MV-4-11 (cell line): ENCODE measurements at regions not wholly inside any gene's neighbourhood (a gene's known extent, or its start where the extent isn't known, plus 50 kb on each side); places are given as distances from the start of the nearest gene placed in this dataset.
A peak's percentile ranks its signal among the peaks of the same experiment; 100 is the strongest.
"Not testable (repeated sequence)": the region's sequence is repeated elsewhere in the genome, so short reads cannot be mapped to it uniquely, and the experiment has no call there.

Experiments
- DNase-seq: peaks from one replicate; lab custom pipeline; 2025; lab: John Stamatoyannopoulos, UW

- DNase-seq, result no peak
Measured at GRCh38 chr11:106278391-106278790, 200.9 kb downstream of the AASDHPPT start.

DNA sequence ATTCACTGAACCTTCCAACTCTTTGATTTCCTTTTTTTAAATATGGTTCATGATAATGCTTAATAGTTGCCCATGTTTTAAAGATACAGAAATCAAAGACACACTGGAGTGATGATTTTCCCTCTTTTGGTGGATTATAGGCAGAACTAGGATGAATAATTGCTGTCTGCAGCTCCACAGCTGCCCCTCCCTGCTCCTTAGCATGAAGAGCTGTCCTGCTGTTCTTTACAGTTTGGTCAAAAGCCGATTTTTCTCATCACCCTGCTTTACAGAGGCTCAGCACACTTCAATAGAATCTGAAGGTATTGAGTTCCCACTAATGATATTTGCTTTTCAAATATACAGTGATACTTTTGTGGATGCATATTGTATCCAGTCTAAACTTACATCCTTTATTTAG is 202.6 kb downstream of the AASDHPPT start:
- DNase-seq, result no peak

GRCh38 chr11:106281455-106282173 is 204.2 kb downstream of the AASDHPPT start:
- DNase-seq, result no peak

- no peak for DNase-seq
Measured at GRCh38 chr11:106286881-106287504, 209.5 kb downstream of the AASDHPPT start.

GRCh38 chr11:106288057-106288456 is 210.6 kb downstream of the AASDHPPT start:
- DNase-seq, result no peak

DNA sequence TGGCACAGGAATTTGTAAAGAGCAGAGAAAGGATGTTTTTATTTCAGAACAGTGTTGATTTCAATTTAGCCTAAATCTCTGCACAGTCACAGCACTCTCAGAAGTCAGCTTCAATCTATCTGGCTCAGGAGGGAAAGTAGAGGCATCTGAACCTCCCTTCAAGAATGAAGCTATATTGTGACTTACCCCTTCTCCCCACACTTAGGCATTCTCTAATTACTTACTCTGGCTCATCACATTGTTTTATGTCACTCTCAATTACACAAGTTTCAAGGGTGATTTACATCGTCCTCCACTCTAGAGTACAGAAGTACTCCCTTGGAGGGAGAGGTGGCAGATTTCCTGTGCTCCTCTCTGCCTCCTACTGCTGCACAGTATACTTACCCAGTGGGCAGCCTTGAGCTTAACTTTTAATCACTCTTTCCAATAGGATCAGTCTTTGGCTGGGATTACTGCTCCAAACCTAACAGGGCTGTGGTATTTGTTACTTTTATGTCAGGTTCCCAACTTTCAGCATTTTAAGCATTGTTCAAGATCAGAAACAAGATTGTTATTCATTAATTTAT is 211.4 kb downstream of the AASDHPPT start:
- no peak for DNase-seq

DNA sequence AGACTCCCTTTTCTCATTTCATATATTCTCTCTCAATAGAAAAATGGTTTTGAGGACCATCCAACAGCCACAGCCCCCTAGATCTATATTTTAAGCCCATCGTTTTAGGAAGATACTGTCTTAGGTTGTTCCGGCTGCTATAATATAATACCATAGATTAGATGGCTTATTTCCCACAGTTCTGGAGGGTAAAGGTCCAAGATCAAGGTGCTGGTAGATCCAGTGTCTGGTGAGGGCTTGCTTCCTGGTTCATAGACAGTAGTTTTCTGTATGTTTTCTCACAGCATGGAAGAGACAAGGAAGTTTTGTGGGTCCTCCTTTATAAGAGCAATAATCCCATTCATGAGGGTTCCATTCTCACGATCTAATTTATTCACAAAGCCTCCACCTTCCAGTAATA is 215.1 kb downstream of the AASDHPPT start:
- no peak for DNase-seq

DNA sequence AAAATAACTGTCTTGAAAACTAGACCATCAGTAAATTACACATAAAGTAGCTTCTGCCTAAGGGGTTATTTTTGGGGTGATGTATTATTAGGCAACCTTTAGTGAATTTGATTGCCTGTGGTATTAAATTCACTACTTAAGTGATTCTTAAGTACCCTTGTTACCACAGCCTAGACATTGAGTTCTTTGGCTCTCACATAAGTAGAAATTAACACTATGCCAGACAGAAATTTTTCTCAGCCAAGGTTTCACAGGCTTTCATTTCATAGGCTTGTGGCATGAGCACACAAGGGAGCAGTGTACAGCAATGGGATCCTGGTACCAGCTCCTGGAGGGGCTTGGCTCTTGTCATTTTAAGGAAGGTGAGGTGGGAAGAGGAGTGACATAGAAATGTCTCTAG is 218.5 kb downstream of the AASDHPPT start:
- no peak for DNase-seq

DNA sequence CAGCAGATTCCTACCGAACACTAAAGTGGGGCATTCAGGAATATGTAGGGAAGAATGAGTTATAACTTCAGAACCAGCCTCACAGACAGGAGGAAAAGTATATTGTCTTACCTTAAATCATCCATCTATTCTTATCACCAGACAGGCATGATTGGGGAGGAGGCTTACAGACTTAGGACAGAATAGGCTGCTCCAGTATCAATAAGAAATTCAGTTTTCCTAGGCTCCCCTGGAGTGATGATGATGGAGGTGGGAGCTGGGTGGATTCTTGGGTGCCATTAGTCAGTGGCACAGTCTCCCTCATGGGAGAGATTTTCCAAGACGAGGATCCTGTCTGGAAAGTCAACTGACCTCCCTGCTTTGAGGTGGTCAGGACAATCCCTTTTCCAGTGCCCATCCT is 225.0 kb downstream of the AASDHPPT start:
- DNase-seq, result no peak

DNA sequence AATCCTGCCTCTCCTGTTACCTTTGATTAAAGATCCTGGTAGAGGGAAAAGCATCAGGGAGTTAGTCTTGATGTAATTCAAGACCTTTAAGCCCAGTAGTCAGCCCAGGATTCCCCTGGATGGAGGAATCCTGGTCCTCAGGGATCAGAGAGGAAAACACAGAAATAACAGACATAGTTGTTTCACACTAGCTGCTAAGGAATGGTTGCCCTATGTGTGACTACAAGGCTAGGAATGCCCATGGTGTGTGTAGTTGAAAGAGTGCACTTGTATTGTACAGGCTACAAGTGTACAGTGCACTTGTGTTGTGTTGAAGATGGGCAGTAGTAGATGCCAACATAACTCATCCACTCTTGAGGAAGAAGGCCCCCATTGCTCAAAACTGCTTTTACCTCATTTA is 226.8 kb downstream of the AASDHPPT start:
- no peak for DNase-seq

GRCh38 chr11:106305458-106305857 is 228.0 kb downstream of the AASDHPPT start:
- no peak for DNase-seq

DNA sequence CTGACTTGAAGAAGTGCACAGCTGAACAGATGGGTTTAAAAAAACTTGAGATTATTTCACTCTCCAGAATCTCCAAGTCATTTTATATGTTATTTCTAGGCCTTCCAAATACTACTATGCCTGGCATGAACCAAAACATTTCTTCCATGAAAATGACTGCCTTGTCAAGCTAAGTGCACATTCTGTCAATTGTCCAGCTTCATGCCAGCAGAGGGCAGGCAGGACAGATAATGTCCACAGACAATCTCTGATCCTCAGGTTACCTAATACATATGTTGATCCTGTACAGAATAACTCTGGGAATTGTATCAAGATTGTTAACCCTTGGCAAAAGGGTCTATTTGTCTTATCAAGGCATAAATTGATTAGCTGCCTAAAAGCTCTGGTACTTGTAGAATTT is 229.5 kb downstream of the AASDHPPT start:
- no peak for DNase-seq

DNA sequence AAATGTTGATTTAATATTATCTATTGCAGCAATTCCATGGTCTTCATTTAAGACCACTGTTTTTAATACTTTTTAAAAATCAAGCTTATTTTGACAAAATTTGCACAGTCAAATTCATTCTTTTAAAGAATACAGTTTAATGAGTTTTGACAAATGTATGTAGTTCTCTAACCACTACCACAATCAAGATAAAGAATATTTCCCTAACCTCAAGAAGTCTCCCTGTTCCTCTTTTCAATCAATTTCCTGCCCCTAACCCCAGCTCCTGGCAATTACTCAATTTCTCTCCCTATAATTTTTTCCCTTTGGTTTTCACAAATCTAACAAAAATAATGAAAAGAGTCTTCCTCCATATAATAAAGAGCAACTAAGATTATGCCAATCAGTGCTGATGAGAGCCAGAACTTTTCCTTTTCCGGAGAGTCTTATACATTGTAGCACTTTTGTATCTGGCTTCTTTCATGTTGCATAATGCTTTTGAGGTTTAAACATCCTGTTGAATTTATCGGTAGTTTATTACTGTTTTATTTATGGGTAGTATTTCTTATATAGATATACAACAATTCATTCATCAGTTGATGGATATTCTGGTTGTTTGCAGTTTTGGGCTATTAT is 231.7 kb downstream of the AASDHPPT start:
- DNase-seq, result peak; percentile 55

GRCh38 chr11:106311531-106312230 is 234.2 kb downstream of the AASDHPPT start:
- no peak for DNase-seq

GRCh38 chr11:106317208-106317773 is 239.8 kb downstream of the AASDHPPT start:
- not testable (repeated sequence) for DNase-seq

DNA sequence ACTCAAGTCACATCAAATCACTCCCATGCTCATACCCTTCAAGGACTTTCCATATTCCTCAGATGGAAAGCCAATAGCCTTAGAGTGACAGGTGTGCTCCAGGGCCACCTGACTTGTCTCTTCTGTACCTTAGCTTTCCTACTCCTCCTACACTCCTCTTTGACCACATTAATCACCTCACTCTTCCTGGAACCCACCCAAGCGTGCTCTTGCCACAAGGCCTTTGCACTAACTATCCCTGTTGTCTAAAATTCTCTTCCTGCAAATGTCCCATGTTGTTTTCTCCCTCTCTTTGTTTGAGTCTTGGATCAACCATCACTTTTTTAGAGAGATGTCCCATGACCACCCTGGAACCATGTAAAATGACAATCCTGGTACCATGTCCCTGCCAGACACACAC is 244.1 kb downstream of the AASDHPPT start:
- no peak for DNase-seq

DNA sequence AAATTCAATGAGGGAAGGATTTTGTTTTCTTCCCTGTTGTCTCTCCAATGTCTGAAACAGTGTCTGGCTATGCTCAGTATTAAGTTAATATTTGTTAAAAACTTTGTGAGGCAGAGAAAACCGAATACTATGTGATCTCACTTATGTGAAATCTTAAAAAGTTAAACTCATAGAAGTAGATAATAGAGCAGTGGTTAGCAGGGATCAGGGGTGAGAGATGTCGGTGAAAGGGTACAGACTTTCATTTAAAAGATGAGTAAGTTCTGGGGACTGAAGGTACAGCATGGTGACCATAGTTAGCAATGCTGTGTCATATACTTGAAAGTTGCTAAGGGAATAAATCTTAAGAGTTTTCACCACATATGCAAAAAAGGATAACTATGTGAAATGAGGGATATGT is 244.6 kb downstream of the AASDHPPT start:
- no peak for DNase-seq

- no peak for DNase-seq
Measured at GRCh38 chr11:106326087-106326486, 248.6 kb downstream of the AASDHPPT start.

DNA sequence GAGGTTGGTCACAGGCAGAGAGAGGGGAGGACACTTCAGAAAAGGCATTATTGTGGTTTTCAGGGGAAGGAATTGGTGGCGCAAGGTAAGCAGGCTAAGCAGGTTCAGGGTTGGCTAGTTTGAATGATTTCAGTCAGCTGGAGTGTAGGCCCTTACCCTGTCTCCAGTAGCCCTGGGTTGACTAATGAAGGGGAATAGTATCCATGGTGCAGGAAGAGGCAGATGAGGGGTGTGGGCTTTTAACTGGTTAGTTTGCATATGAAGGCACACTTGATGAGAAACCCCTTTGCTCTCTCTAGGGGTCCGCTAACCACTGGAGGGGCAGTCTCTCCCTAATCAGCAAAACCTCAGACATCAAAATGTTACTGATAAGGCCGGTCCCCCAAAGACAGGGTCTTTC is 249.7 kb downstream of the AASDHPPT start:
- DNase-seq, result no peak

DNA sequence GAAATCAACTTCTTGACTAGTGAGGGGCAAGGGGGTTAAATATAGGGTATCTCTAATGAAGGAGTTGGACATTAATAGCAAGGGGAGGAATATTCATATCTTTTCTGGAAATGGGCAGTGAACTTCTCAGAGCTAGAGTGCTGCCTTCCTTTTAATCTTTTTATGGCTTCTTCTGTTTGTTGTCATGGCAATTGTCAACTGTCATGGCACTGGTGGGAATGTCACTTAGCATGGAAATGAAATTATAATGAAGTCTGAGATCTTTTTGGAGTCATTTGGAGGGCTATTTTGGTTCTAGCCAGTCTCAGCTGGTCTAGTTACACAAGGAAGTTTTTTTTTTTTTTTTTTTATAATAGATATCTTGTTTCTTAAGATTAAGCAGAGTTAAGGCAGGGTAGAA is 250.2 kb downstream of the AASDHPPT start:
- DNase-seq, result no peak

GRCh38 chr11:106329273-106330018 is 252.0 kb downstream of the AASDHPPT start:
- DNase-seq, result no peak
